ENCODE measurements at regions not wholly inside any gene's neighbourhood (a gene's known extent, or its start where the extent isn't known, plus 50 kb on each side); places are given as distances from the start of the nearest gene placed in this dataset.

DNA sequence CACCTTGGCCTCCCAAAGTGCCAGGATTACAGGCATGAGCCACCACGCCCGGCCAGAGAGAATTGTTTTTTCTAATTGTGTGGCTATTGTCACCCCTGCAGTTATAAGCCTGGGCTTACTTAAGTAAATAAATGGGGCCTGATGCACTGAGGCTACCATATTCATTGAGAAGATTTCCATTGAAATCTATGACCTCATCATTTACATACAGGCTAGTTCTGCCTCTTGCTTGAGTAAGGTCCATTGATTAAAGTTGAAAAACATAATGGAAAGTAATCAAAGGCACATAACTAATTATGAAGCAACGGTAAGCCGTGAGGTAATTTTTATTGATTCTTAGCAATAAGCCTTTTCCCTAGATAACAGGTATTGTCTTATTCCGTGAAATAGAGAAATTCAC lies 788.9 kb downstream of the ADGRL2 start:
- DNase-seq (ENCODE audit: low read depth): no peak

DNA sequence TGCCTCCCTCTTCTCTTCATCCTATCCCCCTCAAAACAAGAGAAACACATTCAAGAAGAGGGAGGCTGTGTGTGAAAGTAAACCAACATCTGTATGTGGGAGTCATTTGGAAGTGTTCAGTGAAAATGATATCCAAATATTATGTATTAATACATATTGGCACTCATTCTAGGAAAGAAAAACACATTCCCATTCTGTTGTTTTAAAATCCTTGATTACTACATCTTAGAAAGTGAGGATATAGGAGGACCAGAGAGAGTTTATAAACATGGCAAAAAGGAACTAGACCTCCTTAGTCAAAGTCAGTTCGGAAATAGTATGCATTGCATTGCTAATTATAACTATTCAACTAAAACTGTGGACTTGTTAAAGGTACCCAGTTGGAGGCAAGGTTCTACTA lies 786.6 kb downstream of the ADGRL2 start:
- DNase-seq (ENCODE audit: low read depth): no peak

DNA sequence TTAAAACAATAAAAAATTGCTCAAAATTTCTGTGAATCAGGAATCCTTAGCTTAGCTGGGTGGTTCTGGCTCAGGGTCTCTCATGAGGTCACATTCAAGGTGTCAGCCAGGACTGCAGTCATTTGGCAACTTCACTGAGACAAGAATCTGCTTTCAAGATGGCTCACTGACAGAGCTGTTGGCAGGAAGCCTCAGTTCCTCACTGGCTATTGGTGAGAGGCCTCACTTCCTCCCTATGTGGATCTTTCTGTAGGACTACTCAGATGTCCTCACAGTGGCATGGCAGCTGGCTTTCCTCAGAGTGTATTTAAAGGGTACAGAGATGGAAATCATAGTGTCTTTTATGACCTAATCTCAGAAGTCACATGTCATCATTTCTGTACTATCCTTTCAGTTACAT lies 785.7 kb downstream of the ADGRL2 start:
- DNase-seq (ENCODE audit: low read depth): no peak

- no peak for DNase-seq (ENCODE audit: low read depth)
Measured at GRCh38 chr1:82582347-82582746, 781.6 kb downstream of the ADGRL2 start.

- no peak for DNase-seq (ENCODE audit: low read depth)
Measured at GRCh38 chr1:82578086-82578726, 777.5 kb downstream of the ADGRL2 start.

GRCh38 chr1:82567348-82567747 lies 766.6 kb downstream of the ADGRL2 start:
- DNase-seq (ENCODE audit: low read depth): no peak

- DNase-seq (ENCODE audit: low read depth): peak; percentile 74
Measured at GRCh38 chr1:82565546-82565945, 764.8 kb downstream of the ADGRL2 start.

DNA sequence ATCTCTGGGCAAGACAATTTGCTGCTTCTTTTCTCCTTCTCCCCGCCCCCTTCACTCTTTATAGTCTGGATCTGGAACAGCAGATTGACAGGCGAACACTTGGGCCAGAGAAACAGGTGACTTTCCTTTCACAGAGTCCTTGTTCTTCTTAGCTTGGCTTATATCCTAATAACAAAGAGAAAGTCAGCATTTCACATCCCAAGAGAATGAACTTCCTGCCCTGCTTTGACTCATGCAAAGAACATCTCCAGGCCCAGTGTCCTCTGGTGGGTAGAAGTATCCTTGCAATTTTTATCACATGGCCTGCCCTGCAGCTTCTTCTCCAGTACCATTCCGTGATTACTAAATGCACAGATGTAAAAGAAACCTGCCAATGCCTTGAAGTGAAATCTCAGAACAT lies 764.4 kb downstream of the ADGRL2 start:
- peak; percentile 71 for DNase-seq (ENCODE audit: low read depth)

DNA sequence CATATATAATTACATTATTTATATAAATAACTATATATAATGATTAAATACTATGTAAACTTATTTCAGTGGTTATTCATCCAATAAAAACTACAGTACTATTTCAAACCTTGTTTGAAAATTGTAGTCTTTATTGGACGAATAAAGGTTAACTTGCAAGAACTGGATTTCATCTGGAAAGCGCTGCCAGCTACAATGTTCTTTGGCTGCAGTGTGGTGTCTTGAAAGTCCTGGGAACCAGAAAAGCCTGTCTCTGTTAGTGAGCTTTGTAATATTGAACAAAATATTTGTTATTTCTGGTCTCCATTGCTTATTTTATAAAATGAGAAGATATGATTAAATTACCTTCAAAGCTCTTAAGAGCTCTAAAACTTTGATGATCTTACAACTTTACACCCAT lies 763.6 kb downstream of the ADGRL2 start:
- DNase-seq (ENCODE audit: low read depth): no peak

DNA sequence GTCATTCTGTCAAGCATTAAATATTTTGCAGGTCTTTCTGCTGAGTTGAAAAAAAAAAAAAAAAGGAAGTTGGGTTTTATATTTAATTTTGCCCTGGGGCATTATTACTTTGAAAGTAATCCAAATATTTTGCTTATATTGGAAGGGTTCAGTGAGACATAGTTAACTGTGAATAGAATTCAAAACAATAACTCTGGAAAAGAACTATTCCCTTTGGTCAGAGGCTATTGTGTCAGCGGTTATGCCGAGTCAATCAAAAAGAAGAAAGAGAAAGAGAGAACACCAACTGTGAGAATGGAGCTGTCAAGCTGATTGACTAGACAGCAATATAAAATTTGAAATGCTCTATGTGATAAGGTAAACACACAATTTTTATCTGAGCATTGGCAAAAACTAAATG lies 761.7 kb downstream of the ADGRL2 start:
- peak; percentile 34 for DNase-seq (ENCODE audit: low read depth)

GRCh38 chr1:82560566-82560965 lies 759.8 kb downstream of the ADGRL2 start:
- no peak for DNase-seq (ENCODE audit: low read depth)

GRCh38 chr1:82555501-82555900 lies 754.8 kb downstream of the ADGRL2 start:
- no peak for DNase-seq (ENCODE audit: low read depth)

DNA sequence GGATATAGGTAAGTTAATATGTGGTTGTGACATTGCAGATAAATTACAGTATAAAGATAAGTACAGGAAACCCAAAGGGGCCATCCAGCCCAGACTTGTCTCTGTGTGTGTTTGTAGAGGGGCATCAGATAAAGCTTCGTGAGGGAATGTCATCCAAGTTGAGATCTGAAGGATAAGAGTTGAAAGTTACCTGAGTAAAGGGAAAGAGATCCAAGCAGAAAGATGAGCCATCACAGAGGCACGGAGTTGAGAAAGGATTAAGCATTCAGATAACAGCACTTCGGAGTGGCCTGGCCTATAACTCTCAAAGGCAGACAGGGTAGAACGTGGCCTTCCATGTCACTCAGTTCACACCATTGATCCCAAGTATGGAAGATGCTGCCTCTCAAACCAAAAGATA lies 749.1 kb downstream of the ADGRL2 start:
- DNase-seq (ENCODE audit: low read depth): no peak

DNA sequence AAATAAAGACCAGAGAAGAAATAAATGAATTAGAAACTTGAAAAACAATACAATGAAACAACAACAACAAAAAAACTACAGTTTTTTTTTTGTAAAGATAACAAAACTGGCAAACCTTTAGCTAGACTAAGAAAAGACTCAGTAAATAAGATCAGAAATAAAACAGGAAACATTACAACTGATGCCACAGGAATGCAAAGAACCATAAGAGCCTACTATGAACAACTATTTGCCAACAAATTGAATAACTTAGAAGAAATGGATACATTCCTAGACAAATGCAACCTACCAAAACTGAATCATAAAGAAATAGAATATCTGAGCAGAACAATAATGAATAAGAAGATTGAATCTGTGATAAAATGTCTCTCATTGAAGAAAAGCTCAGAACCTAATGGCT lies 742.0 kb downstream of the ADGRL2 start:
- DNase-seq (ENCODE audit: low read depth): no peak

- DNase-seq (ENCODE audit: low read depth): no peak
Measured at GRCh38 chr1:82542141-82542540, 741.4 kb downstream of the ADGRL2 start.

GRCh38 chr1:82540006-82540405 lies 739.3 kb downstream of the ADGRL2 start:
- no peak for DNase-seq (ENCODE audit: low read depth)

GRCh38 chr1:82538876-82539275 lies 738.1 kb downstream of the ADGRL2 start:
- peak; percentile 31 for DNase-seq (ENCODE audit: low read depth)

- no peak for DNase-seq (ENCODE audit: low read depth)
Measured at GRCh38 chr1:82534996-82535395, 734.3 kb downstream of the ADGRL2 start.

DNA sequence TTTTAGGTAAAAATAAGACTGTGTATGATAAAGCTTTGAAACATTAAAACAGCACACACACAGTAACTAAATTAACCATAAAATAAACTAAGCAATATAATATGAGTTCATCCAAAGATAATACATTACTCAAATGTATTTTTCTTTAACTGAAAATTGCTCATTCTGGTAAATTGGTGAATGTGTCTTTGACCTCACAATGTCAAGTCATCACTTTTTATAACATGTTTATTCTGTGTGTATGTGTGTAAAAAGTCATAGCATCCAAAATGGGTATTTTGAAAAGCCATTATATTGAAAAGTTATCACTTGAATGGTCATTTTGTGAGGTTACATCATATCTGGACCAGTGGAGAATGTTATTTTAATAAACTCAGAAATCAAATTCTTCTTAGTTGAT lies 724.6 kb downstream of the ADGRL2 start:
- no peak for DNase-seq (ENCODE audit: low read depth)

DNA sequence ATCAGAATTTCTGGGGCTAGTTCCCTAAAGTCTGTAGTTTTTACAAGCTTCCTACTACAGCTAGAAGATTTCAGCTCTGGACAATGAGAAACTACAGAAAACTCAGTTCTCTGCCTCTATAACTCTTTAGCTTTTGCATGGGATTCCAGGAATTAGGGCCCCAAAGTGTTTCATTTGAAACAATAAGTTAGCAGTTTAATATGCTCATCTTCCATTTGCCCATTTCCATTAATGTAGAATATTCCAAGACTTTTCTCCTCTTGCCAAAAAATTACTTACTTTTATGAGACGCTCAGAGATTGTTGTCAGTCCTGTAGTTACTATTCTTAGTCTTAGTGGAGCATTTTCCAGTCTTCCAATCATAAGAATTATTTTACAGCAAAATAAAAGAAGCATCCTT lies 719.9 kb downstream of the ADGRL2 start:
- DNase-seq (ENCODE audit: low read depth): no peak

GRCh38 chr1:82517586-82517985 lies 716.9 kb downstream of the ADGRL2 start:
- DNase-seq (ENCODE audit: low read depth): peak; percentile 15

- no peak for DNase-seq (ENCODE audit: low read depth)
Measured at GRCh38 chr1:82515650-82516049, 714.9 kb downstream of the ADGRL2 start.

GRCh38 chr1:82511441-82511840 lies 710.7 kb downstream of the ADGRL2 start:
- no peak for DNase-seq (ENCODE audit: low read depth)

- no peak for DNase-seq (ENCODE audit: low read depth)
Measured at GRCh38 chr1:82510431-82510830, 709.7 kb downstream of the ADGRL2 start.
